Fibroblast of lung (primary cell): ENCODE measurements at regions not wholly inside any gene's neighbourhood (a gene's known extent, or its start where the extent isn't known, plus 50 kb on each side); places are given as distances from the start of the nearest gene placed in this dataset.

Experiments
- EZH2 ChIP-seq: IDR thresholded peaks from 2 replicates; pipeline ENCODE4 v1.5.1; 2012; ENCODE audit warnings: low read length, control low read depth, mild to moderate bottlenecking; ENCODE audit errors: missing control alignments
- TF ChIP-seq, protein P1 (sequence below), 2 donors: IDR thresholded peaks in 1 of 2; conservative IDR thresholded peaks in 1 of 2; 1 replicate in 1 of 2; 2 replicates in 1 of 2; pipeline ENCODE4 v1.5.1; 2011 to 2012; ENCODE audit warnings: low read length in 2 of 2, control low read depth in 1 of 2, inconsistent platforms in 1 of 2, low read depth in 1 of 2, mild to moderate bottlenecking in 1 of 2

DNA sequence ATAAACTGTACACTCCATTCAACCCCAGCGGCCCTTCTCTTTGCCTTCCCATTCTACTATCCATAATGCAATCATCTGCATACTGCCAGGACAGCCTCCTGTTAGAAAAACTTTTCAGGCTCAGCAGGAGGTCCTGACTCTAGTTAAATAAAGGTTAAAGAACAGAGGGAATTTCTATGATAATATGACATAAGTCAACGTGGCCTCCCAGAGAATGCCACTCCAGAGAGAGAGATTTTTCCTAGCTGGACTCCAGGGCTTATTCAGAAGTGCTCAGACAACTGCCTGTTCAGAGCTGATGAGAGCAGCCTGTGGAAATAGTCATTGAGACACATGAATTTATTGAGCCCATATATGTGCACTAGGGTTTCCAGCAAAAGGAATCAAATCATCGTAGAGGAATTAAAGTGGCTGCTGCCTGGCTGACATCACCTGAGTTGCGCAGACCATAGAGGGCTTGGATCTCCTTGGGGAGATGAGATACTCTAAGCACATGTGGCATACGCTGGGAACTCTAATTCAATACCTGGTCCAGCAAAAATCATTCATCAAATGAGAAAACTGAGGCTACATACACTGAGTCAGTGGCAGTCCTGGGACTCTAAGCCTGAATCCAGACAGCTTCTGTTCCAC lies 736.2 kb downstream of the PTPRU start:
- TF ChIP-seq EZH2 = no peak
- TF ChIP-seq, protein P1, sequence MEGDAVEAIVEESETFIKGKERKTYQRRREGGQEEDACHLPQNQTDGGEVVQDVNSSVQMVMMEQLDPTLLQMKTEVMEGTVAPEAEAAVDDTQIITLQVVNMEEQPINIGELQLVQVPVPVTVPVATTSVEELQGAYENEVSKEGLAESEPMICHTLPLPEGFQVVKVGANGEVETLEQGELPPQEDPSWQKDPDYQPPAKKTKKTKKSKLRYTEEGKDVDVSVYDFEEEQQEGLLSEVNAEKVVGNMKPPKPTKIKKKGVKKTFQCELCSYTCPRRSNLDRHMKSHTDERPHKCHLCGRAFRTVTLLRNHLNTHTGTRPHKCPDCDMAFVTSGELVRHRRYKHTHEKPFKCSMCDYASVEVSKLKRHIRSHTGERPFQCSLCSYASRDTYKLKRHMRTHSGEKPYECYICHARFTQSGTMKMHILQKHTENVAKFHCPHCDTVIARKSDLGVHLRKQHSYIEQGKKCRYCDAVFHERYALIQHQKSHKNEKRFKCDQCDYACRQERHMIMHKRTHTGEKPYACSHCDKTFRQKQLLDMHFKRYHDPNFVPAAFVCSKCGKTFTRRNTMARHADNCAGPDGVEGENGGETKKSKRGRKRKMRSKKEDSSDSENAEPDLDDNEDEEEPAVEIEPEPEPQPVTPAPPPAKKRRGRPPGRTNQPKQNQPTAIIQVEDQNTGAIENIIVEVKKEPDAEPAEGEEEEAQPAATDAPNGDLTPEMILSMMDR (conservative IDR thresholded peaks at IDR 0.05 in 1 of 2, IDR thresholded peaks at IDR 0.05 in 1 of 2; ENCODE audit: low read depth in 1 of 2, low read length in 2 of 2) = no peak
